ENCODE measurements at regions not wholly inside any gene's neighbourhood (a gene's known extent, or its start where the extent isn't known, plus 50 kb on each side); places are given as distances from the start of the nearest gene placed in this dataset.
"Not testable (repeated sequence)": the region's sequence is repeated elsewhere in the genome, so short reads cannot be mapped to it uniquely, and the experiment has no call there.

- WGBS (ENCODE audit: insufficient coverage), result 66% methylated on average over 2 of the region's 3 CpGs
- POLR2A ChIA-PET, result no interaction called here
- H3K4me3 ChIP-seq (ENCODE audit: control insufficient read depth in 1 of 2, extremely low read depth in 1 of 2, low read length in 1 of 2), result no peak overlapping the region
Measured at GRCh38 chr3:182414586-182414985, 378.7 kb upstream of the ATP11B start.

GRCh38 chr3:182420741-182421140, 372.6 kb upstream of the ATP11B start:
- Mint-ChIP-seq H3K36me3 (no peaks in the 10 kb centered on the region), H3K9me3 (peaks cover 0 to 12% (median 3%) of the 10 kb centered on the region in 3 donors), H3K27me3 (peaks cover 0 to 5% of the 10 kb centered on the region in 2 donors), H3K4me3 (no peak overlapping the region), H3K4me1 (no peaks in the 10 kb centered on the region), H3K27ac (no peak overlapping the region)
- DNase-seq (no peak), ATAC-seq (replicated peaks in 1 of 4) (no peak)
- H3K4me3 ChIP-seq (ENCODE audit: control insufficient read depth in 1 of 2, extremely low read depth in 1 of 2, low read length in 1 of 2), result no peak overlapping the region
- H3K9me3 ChIP-seq, result no peaks in the 10 kb centered on the region
- CTCF ChIA-PET, result no interaction called here
- no peaks in the 10 kb centered on the region for H3K36me3 ChIP-seq (ENCODE audit: control insufficient read depth in 2 of 2, extremely low read depth in 1 of 2, insufficient read depth in 1 of 2, low read length in 1 of 2)
- POLR2A ChIA-PET, result no interaction called here
- H3K4me1 ChIP-seq (ENCODE audit: control insufficient read depth in 1 of 2, extremely low read depth in 1 of 2, insufficient read depth in 2 of 2, low read length in 2 of 2), result no peaks in the 10 kb centered on the region
- H3K27ac ChIP-seq (ENCODE audit: low read length), result no peak overlapping the region
- no peaks in the 10 kb centered on the region for H3K27me3 ChIP-seq (replicated peaks in 1 of 2; ENCODE audit: control insufficient read depth in 2 of 2, extremely low read depth in 1 of 2, insufficient read depth in 2 of 2, low read length in 1 of 2)

More at GRCh38 chr3:182414586-182414985, 378.7 kb upstream of the ATP11B start:
- Histone ChIP-seq H3K9me3 (no peaks in the 10 kb centered on the region), H3K4me1 (ENCODE audit: control insufficient read depth in 1 of 2, extremely low read depth in 1 of 2, insufficient read depth in 2 of 2, low read length in 2 of 2) (no peaks in the 10 kb centered on the region), H3K27ac (ENCODE audit: low read length) (no peak overlapping the region), H3K27me3 (replicated peaks in 1 of 2; ENCODE audit: control insufficient read depth in 2 of 2, extremely low read depth in 1 of 2, insufficient read depth in 2 of 2, low read length in 1 of 2) (no peaks in the 10 kb centered on the region), H3K36me3 (ENCODE audit: control insufficient read depth in 2 of 2, extremely low read depth in 1 of 2, insufficient read depth in 1 of 2, low read length in 1 of 2) (no peaks in the 10 kb centered on the region)
- Mint-ChIP-seq H3K4me3 (no peak overlapping the region), H3K27ac (no peak overlapping the region), H3K9me3 (peaks cover 0 to 5% (median 0%) of the 10 kb centered on the region in 3 donors), H3K4me1 (no peaks in the 10 kb centered on the region), H3K27me3 (peaks cover 0 to 4% of the 10 kb centered on the region in 2 donors), H3K36me3 (no peaks in the 10 kb centered on the region)
- ATAC-seq (replicated peaks in 1 of 4), result no peak
- no peak for DNase-seq
- CTCF ChIA-PET, result no interaction called here

DNA sequence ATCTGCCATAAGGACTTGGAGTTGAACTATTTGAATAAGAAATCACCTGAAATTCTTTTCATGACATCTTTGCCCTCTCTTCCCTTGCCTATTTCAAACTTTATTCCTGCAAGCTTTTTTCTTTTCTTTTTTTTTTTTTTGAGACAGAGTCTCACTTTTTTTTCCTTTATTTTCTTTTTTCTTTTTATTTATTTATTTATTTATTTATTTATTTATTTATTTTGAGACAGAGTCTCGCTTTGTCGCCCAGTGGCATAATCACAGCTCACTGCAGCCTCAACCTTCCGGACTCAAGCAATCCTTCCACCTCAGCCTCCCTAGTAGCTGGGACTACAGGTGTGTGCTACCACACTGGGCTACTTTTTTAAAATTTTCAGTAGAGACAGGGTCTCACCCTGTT, 369.3 kb upstream of the ATP11B start:
- Histone ChIP-seq H3K9me3 (no peaks in the 10 kb centered on the region), H3K27ac (ENCODE audit: low read length) (no peak overlapping the region), H3K4me1 (ENCODE audit: control insufficient read depth in 1 of 2, extremely low read depth in 1 of 2, insufficient read depth in 2 of 2, low read length in 2 of 2) (no peaks in the 10 kb centered on the region), H3K4me3 (ENCODE audit: control insufficient read depth in 1 of 2, extremely low read depth in 1 of 2, low read length in 1 of 2) (no peak overlapping the region), H3K27me3 (replicated peaks in 1 of 2; ENCODE audit: control insufficient read depth in 2 of 2, extremely low read depth in 1 of 2, insufficient read depth in 2 of 2, low read length in 1 of 2) (no peaks in the 10 kb centered on the region), H3K36me3 (ENCODE audit: control insufficient read depth in 2 of 2, extremely low read depth in 1 of 2, insufficient read depth in 1 of 2, low read length in 1 of 2) (no peaks in the 10 kb centered on the region)
- POLR2A ChIA-PET, result no interaction called here
- Mint-ChIP-seq H3K9me3 (peaks cover 0 to 12% (median 3%) of the 10 kb centered on the region in 3 donors), H3K27ac (no peak overlapping the region), H3K4me1 (no peaks in the 10 kb centered on the region), H3K27me3 (peaks cover 0 to 5% of the 10 kb centered on the region in 2 donors), H3K36me3 (no peaks in the 10 kb centered on the region), H3K4me3 (no peak overlapping the region)
- DNase-seq (no peak), ATAC-seq (replicated peaks in 1 of 4) (no peak)
- WGBS (ENCODE audit: insufficient coverage), result 100% methylated on average over 1 of the region's 3 CpGs
- CTCF ChIA-PET, result no interaction called here

DNA sequence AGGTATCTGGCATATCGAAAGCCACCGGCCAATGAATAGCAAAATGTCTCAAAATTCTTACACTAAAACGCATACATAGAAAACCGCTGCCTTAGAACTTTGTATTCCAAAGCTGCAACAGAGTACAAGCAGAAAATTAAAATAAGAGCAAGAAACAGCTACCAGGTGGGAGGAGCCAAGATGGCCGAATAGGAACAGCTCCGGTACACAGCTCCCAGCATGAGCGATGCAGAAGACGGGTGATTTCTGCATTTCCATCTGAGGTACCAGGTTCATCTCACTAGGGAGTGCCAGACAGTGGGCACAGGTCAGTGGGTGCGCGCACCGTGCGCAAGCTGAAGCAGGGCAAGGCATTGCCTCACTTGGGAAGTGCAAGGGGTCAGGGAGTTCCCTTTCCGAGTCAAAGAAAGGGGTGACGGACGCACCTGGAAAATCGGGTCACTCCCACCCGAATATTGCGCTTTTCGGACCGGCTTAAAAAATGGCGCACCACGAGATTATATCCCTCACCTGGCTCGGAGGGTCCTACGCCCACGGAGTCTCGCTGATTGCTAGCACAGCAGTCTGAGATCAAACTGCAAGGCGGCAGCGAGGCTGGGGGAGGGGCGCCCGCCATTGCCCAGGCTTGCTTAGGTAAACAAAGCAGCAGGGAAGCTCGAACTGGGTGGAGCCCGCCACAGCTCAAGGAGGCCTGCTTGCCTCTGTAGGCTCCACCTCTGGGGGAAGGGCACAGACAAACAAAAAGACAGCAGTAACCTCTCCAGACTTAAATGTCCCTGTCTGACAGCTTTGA, 367.2 kb upstream of the ATP11B start:
- ATAC-seq (replicated peaks in 1 of 4); H3K27ac Mint-ChIP-seq; H3K4me3 ChIP-seq (ENCODE audit: control insufficient read depth in 1 of 2, extremely low read depth in 1 of 2, low read length in 1 of 2); H3K9me3 ChIP-seq; POLR2A ChIA-PET; CTCF ChIA-PET; H3K27ac ChIP-seq (ENCODE audit: low read length); H3K27me3 Mint-ChIP-seq; H3K27me3 ChIP-seq (replicated peaks in 1 of 2; ENCODE audit: control insufficient read depth in 2 of 2, extremely low read depth in 1 of 2, insufficient read depth in 2 of 2, low read length in 1 of 2); DNase-seq; H3K4me3 Mint-ChIP-seq; H3K4me1 ChIP-seq (ENCODE audit: control insufficient read depth in 1 of 2, extremely low read depth in 1 of 2, insufficient read depth in 2 of 2, low read length in 2 of 2); H3K36me3 Mint-ChIP-seq; H3K4me1 Mint-ChIP-seq; H3K36me3 ChIP-seq (ENCODE audit: control insufficient read depth in 2 of 2, extremely low read depth in 1 of 2, insufficient read depth in 1 of 2, low read length in 1 of 2): not testable (repeated sequence)
- peaks cover 0 to 12% (median 3%) of the 10 kb centered on the region in 3 donors for H3K9me3 Mint-ChIP-seq
- WGBS (ENCODE audit: insufficient coverage), result 89% methylated on average over 7 of the region's 32 CpGs

- H3K4me1 ChIP-seq (ENCODE audit: control insufficient read depth in 1 of 2, extremely low read depth in 1 of 2, insufficient read depth in 2 of 2, low read length in 2 of 2); H3K9me3 Mint-ChIP-seq; H3K4me3 Mint-ChIP-seq; H3K36me3 ChIP-seq (ENCODE audit: control insufficient read depth in 2 of 2, extremely low read depth in 1 of 2, insufficient read depth in 1 of 2, low read length in 1 of 2); CTCF ChIA-PET; H3K27ac ChIP-seq (ENCODE audit: low read length); H3K4me3 ChIP-seq (ENCODE audit: control insufficient read depth in 1 of 2, extremely low read depth in 1 of 2, low read length in 1 of 2); H3K4me1 Mint-ChIP-seq; DNase-seq; POLR2A ChIA-PET; H3K27ac Mint-ChIP-seq; H3K27me3 Mint-ChIP-seq; H3K9me3 ChIP-seq; H3K36me3 Mint-ChIP-seq; ATAC-seq (replicated peaks in 1 of 4); H3K27me3 ChIP-seq (replicated peaks in 1 of 2; ENCODE audit: control insufficient read depth in 2 of 2, extremely low read depth in 1 of 2, insufficient read depth in 2 of 2, low read length in 1 of 2): not testable (repeated sequence)
- WGBS (ENCODE audit: insufficient coverage), result no CpG with 5 or more reads among the region's 6 CpGs
Measured at GRCh38 chr3:182431972-182432371, 361.3 kb upstream of the ATP11B start.

DNA sequence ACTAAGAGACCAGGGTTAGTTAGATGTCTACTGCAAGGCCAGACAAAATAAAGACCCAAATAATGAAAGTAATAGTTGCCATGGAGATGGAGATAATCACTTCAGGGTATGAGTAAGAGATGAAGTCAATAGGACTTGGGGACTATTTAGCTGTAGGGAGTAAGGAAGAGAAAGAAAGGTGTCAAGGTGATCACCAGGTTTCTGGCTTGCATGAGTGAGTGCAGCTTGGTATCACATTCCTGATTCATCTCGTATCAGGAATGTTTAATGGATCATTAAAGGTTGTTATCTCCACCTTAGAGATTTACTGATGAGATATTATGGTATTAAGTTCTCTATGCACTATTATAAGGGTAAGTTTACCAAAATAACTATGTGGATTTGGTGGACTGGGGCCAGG, 357.4 kb upstream of the ATP11B start:
- no peak for DNase-seq
- H3K4me1 Mint-ChIP-seq, result no peaks in the 10 kb centered on the region
- no peaks in the 10 kb centered on the region for H3K36me3 Mint-ChIP-seq
- no peaks in the 10 kb centered on the region for H3K9me3 Mint-ChIP-seq
- no peaks in the 10 kb centered on the region for H3K27me3 Mint-ChIP-seq
- Histone ChIP-seq H3K4me3 (ENCODE audit: control insufficient read depth in 1 of 2, extremely low read depth in 1 of 2, low read length in 1 of 2) (no peak overlapping the region), H3K4me1 (ENCODE audit: control insufficient read depth in 1 of 2, extremely low read depth in 1 of 2, insufficient read depth in 2 of 2, low read length in 2 of 2) (no peaks in the 10 kb centered on the region), H3K27me3 (replicated peaks in 1 of 2; ENCODE audit: control insufficient read depth in 2 of 2, extremely low read depth in 1 of 2, insufficient read depth in 2 of 2, low read length in 1 of 2) (peaks cover 0 to 2% of the 10 kb centered on the region in 2 experiments), H3K27ac (ENCODE audit: low read length) (no peak overlapping the region), H3K9me3 (no peaks in the 10 kb centered on the region), H3K36me3 (ENCODE audit: control insufficient read depth in 2 of 2, extremely low read depth in 1 of 2, insufficient read depth in 1 of 2, low read length in 1 of 2) (no peaks in the 10 kb centered on the region)
- ATAC-seq (replicated peaks in 1 of 4), result no peak
- CTCF ChIA-PET, result no interaction called here
- POLR2A ChIA-PET, result no interaction called here
- H3K27ac Mint-ChIP-seq, result no peak overlapping the region
- WGBS (ENCODE audit: insufficient coverage), result no CpG with 5 or more reads among the region's 1 CpG
- no peak overlapping the region for H3K4me3 Mint-ChIP-seq

- no peaks in the 10 kb centered on the region for H3K9me3 Mint-ChIP-seq
- H3K36me3 Mint-ChIP-seq, result no peaks in the 10 kb centered on the region
- H3K27me3 ChIP-seq (replicated peaks in 1 of 2; ENCODE audit: control insufficient read depth in 2 of 2, extremely low read depth in 1 of 2, insufficient read depth in 2 of 2, low read length in 1 of 2), result peaks cover 0 to 2% of the 10 kb centered on the region in 2 experiments
- no peaks in the 10 kb centered on the region for H3K36me3 ChIP-seq (ENCODE audit: control insufficient read depth in 2 of 2, extremely low read depth in 1 of 2, insufficient read depth in 1 of 2, low read length in 1 of 2)
- no peak overlapping the region for H3K27ac Mint-ChIP-seq
- no peaks in the 10 kb centered on the region for H3K4me1 Mint-ChIP-seq
- no peak overlapping the region for H3K4me3 ChIP-seq (ENCODE audit: control insufficient read depth in 1 of 2, extremely low read depth in 1 of 2, low read length in 1 of 2)
- H3K4me1 ChIP-seq (ENCODE audit: control insufficient read depth in 1 of 2, extremely low read depth in 1 of 2, insufficient read depth in 2 of 2, low read length in 2 of 2), result no peaks in the 10 kb centered on the region
- H3K9me3 ChIP-seq, result no peaks in the 10 kb centered on the region
- H3K4me3 Mint-ChIP-seq, result no peak overlapping the region
- POLR2A ChIA-PET, result no interaction called here
- DNase-seq (no peak), ATAC-seq (replicated peaks in 1 of 4) (no peak)
- no peaks in the 10 kb centered on the region for H3K27me3 Mint-ChIP-seq
- 86% methylated on average over 2 of the region's 6 CpGs for WGBS (ENCODE audit: insufficient coverage)
- H3K27ac ChIP-seq (ENCODE audit: low read length), result no peak overlapping the region
- CTCF ChIA-PET, result no interaction called here
Measured at GRCh38 chr3:182436547-182436946, 356.8 kb upstream of the ATP11B start.
